Mesenteric fat pad (tissue), 1 donor: ENCODE measurements at regions not wholly inside any gene's neighbourhood (a gene's known extent, or its start where the extent isn't known, plus 50 kb on each side); places are given as distances from the start of the nearest gene placed in this dataset. TPM values are rescaled to one million over a fixed set of nuclear protein-coding genes. Genes with fewer than 3 reads are reported as not detected.
"Not testable (repeated sequence)": the region's sequence is repeated elsewhere in the genome, so short reads cannot be mapped to it uniquely, and the experiment has no call there.

Experiments used
- DNase-seq: peaks from one replicate; pipeline ENCODE4 v3.0.0-alpha.2; 2020; ENCODE audit warnings: low spot score
- microRNA-seq: library from miRNA; unstranded; fragments of <30 nt; microRNA quantifications from one replicate; pipeline ENCODE4 v1.2.0, GENCODE V29; 2020; ENCODE audit warnings: borderline number of aligned reads
- donor health status: DM: yes; HTN: yes; CAD: no.

DNA sequence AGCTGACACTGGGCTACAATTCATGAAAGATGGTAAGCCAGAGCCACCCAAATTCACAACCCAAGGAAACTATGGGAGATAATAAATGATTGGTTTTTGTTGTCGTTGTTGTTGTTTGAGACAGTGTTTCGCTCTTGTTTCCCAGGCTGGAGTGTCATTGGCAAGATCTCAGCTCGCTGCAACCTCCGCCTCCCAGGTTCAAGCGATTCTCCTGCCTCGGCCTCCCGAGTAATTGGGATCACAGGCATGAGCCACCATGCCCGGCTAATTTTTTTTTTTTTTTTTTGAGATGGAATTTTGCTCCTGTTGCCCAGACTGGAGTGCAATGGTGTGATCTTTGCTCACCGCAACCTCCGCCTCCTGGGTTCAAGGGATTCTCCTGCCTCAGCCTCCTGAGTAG, 65.9 kb upstream of the METTL9 start:
- not testable (repeated sequence) for DNase-seq

DNA sequence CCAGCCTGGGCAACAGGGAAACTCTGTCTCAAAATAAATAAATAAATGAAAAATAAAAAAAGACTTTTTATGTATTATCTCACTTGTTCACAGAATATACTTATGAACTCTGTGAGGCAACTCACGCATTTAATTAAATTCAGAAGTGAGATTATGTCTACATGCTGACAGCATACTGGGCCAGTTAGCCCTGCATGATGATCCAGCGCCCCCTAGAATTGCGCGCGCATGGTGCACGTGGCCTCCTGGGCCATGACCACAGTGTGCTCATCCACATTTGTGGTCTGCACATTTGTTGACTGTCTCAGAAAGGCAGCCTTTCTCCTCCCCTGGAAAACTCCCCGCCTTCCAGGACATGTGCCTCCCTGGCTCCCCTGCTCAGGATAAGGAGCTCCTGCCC, 64.8 kb upstream of the METTL9 start:
- not testable (repeated sequence) for DNase-seq

DNA sequence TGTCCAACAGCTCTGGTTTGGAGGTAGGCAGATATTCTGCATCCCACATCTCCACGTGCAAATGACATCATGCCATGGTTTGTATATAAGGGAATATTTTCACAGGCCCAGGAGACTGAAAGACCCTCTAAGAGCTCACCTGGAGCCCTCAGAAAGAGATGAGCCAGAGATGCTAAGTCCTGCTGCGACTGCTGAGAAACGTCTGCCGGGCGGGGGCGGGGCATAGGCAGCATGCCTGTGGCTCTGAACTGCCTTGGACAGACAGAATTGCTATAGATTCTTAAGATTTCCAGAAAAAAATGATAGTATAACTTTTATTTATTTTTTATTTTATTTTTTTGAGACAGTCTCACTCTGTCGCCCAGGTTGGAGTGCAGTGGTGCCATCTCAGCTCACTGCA, 64.2 kb upstream of the METTL9 start:
- DNase-seq, result not testable (repeated sequence)

DNA sequence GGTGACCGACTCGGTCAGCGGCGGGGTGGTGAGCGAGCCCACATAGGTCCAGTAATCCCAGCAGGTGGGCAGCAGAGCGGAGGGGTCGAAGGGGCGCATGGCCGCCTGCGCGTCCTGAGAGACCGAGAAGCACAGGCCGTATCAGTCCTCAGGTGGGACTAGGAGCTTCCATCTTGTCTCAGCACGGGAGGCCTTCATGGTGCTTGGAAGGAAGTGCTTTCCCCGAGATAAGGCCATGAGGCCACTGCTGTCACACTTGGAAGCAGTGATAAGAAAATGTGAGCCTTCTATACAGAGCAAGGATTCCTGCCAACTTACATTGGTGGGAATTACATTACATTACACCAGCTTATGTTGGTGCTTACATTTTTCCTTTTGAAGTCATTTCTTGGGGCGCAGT, 62.6 kb upstream of the METTL9 start:
- not testable (repeated sequence) for DNase-seq

DNA sequence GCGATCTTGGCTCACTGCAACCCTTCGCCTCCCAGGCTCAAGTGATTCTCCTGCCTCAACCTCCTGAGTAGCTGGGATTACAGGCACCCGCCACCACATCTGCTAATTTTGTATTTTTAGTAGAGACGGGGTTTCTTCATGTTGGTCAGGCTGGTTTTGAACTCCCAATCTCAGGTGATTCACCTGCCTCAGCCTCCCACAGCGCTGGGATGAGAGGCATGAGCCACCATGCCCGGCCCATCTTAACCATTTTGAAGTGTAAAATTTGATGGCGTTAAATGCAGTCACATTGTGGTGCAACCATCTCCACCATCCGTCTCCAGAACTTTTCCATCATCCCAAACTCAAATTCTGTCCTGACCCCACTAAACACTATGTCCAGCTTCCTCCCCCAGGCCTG, 61.8 kb upstream of the METTL9 start:
- DNase-seq, result not testable (repeated sequence)

DNA sequence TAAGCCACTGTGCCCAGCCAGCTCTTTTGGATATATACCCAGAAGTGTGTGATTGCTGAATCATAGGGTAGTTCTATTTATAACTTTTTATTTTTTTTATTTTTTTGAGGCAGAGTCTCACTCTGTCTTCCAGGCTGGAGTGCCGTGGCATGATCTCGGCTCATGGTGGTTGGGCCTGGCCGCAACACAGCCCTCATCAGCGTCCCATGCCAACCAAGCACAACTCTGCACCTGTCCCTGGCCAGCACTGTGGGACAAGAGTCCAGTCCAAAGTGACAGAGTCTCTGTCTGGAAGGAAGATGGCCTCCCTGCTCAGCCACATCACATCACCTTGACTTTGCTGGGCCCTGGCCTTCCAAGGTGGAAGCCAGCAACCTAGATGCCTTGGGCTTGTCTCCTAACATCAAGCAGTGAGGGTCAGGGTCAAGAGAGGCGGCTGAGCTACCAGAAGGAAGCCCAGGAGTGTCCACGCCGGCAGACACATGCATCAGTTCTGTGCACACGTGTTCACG, 60.2 kb upstream of the METTL9 start:
- DNase-seq, result peak; percentile 87

DNA sequence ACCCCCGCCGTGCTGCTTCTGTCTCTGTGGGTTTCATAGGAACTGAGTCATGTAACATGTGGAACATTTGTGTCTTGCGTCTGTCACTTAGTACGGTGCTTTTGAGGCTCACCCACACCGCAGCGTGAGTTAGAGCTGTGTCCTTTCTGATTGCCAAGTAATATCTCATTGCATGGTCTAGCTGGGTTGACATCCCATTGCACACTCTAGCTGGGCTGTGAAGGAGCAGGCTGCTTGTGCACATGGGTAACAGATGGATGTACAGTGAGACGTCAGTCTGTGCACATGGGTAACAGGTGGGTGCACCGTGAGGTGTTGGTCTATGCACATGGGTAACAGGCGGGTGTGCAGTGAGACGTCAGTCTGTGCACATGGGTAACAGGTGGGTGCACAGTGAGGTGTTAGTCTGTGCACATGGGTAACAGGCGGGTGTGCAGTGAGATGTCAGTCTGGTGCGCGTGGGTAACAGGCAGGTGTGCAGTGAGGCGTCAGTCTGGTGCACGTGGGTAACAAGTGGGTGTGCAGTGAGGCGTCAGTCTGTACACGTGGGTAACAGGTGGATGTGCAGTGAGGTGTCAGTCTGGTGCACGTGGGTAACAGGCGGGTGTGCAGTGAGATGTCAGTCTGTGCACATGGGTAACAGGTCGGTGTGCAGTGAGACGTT, 58.5 kb upstream of the METTL9 start:
- not testable (repeated sequence) for DNase-seq

DNA sequence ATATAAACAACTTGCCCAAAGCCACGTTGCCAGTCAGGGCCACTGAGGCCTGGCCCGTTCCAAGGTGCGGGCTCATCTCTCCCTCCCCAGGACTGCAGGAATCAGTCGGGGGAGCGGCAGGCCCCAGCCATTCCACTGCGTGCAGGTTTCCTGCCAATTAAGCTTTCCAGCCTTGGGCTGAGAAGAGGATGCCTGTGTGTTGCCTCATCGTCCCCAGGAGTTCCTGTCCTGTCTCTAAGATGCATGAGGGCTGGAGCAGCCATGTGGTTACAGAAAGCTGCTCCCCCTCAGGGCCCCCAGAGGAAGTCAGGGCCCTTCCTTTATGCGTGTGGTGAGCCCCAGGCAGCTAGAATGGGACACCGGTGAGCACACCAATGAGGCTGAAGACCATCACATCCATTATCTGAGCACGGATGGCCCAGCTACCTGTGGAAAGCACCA, 57.7 kb upstream of the METTL9 start:
- not testable (repeated sequence) for DNase-seq

DNA sequence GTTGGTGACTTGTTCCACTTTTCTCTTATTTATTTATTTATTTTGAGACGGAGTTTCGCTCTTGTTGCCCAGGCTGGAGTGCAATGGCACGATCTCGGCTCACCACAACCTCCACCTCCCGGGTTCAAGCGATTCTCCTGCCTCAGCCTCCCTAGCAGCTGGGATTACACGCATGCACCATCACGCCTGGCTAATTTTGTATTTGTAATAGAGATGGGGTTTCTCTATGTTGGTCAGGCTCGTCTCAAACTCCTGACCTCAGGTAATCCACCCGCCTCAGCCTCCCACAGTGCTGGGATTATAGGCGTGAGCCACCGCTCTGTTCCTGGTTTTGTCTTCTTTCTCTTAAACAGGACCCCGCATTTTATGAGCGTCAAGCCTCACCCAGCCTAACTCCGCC, 57.3 kb upstream of the METTL9 start:
- not testable (repeated sequence) for DNase-seq

DNA sequence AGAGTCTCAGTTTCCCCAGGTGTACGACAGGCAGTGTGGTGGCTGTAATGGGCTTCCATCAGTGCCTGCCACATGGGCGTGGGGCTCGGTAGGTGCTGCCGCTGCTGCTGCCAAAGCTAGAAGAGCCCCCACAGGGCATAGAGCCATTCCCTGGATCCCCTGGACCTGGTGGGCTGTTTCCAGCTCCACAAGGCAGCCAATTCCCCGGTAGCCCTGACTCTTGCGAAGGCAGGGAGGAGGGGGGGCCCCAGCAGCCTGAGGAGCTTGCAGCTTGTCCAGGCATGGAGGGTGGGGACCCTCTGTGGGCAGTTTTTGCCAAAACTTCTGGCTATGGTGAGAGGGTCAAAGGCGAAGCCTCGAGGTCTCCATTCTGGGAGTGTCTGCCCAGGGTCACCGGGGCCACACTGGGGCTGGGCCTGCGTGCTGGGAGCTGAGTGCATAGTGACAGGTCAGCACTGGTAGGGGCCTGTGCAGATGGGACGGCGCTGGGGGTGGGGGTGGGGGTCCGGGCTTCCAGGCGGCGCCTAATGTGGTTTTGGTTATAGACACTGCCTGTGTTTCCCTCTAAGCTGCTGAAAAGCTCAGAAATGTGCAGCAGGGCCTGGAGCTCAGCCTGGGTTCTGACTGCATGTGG, 56.8 kb upstream of the METTL9 start:
- DNase-seq, result not testable (repeated sequence)

DNA sequence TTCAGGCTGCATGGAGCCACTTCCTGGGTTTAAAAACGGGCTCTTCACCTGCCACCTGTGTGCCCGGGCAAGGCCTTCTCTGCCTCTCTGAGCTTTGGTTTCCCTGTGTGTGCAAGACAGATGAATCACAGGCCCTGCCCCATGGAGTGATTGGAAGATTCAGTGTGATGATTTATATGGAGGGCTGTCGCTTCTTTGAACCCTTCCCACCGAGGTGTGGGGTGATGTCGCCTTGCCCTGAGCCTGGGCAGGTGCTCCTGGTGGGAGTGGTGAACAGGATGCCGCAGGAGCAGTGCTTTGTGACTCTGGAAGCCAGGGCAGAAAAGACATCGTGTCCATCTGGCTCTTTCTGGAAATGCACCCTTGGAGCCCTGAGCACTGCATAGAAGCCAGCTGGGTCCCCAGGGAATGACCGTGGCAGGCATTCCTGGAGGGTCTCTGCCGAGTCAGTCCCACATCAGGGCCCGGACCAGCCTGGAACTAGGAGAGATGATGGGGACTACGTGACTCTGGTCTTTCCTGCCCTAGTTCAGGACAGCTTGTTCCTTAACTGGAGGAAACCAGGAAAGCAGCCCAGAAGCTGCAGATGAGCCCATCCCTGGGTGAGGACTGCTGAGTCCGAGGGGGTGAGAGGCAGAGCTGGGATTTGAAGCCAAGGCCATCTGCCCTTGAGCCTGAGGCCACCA, 56.1 kb upstream of the METTL9 start:
- not testable (repeated sequence) for DNase-seq

DNA sequence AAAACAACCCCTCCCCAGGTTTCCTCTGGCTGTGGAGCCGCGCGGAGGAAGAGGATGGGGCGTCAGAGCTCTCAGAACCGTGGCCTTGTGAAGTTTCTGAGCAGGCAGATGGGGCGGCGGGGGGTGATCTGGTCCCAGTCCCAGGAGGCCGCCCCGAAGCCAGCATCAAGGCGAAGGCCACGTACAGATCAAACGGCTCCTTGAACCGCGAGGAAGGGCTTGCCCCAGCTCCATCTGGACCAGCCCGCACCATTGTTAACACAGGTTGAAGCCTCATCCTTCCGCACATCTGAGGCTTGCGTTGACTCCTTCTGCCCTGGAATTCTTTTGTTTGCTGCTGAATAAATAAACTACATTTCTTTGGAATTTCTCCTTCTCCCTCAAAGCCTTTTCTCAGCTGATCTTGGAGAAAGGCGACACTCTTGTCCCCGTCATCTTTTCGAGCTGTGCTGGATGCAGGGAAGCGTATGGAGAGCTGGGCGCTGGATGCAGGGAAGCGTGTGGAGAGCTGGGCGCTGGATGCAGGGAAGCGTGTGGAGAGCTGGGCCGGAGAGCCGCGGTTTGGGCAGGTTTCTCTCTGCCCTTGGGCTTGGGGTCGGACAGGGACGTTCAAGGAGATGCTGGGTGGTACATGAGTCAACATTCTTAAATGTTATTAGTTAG, 53.6 kb upstream of the METTL9 start:
- not testable (repeated sequence) for DNase-seq

DNA sequence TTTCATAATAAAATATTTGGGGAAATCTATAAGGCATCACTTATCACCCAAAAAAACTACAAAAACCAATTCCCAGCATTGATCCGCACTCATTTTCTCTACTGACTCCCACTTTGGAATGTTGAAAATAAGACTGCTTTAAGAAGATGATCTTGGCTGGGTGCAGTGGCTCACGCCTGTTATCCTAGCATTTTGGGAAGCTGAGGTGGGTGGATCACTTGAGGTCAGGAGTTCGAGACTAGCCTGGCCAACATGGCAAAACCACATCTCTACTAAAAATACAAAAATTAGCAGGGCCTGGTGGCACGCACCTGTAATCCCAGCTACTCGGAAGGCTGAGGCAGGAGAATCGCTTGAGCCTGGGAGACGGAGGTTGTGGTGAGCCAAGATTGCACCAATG, 50.0 kb upstream of the METTL9 start:
- not testable (repeated sequence) for DNase-seq

Small RNA genes lying in the stretch of these regions (microRNA-seq; reads per million reads assigned to microRNA genes)
- not detected for gene MIR3680-1
